CD4-positive, alpha-beta T cell treated with Interleukin-4 for 4 hours (primary cell): ENCODE measurements at regions not wholly inside any gene's neighbourhood (a gene's known extent, or its start where the extent isn't known, plus 50 kb on each side); places are given as distances from the start of the nearest gene placed in this dataset.

ENCODE experiments used
- DNase-seq: peaks from one replicate; pipeline ENCODE4 v3.0.0-alpha.2; 2020

- no peak for DNase-seq
These were observed 125.4 kb downstream of the SIK1 start for GRCh38 chr21:43301409-43302061.

GRCh38 chr21:43300496-43301408 lies 126.2 kb downstream of the SIK1 start:
- DNase-seq: no peak

- no peak for DNase-seq
These were observed 127.3 kb downstream of the SIK1 start for GRCh38 chr21:43299441-43300277.

GRCh38 chr21:43298546-43299440 lies 128.1 kb downstream of the SIK1 start:
- no peak for DNase-seq

- DNase-seq: no peak
These were observed 128.9 kb downstream of the SIK1 start for GRCh38 chr21:43297989-43298388.

DNA sequence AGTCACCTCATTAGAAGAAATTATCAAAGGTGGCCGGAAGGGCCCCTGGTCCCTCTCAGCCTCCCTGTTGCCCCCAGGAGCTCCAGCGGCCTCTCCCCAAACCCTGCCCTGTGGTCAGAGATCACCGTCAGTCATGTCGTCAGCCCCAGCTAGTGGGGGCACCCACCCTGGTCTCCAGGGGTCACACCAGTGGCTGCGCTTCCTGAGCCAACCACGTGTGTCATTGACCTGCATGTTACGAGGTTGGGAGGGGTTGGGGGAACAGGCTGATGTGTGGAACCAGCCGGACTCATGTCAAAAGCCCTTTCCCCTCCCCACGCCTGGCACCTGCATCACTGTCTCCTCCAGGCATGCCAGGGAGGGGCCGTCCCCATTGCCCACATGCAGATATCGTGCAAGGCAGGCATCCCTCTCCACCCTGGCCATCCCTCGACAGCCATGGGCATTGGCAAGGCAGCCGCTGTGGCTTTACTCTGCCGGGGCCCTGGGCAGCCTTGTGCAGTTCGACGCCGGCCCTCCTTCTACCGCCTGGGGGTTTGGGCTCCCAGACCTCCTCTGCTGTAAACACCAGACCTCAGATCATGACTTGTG lies 128.7 kb downstream of the CRYAA start:
- no peak for DNase-seq

DNA sequence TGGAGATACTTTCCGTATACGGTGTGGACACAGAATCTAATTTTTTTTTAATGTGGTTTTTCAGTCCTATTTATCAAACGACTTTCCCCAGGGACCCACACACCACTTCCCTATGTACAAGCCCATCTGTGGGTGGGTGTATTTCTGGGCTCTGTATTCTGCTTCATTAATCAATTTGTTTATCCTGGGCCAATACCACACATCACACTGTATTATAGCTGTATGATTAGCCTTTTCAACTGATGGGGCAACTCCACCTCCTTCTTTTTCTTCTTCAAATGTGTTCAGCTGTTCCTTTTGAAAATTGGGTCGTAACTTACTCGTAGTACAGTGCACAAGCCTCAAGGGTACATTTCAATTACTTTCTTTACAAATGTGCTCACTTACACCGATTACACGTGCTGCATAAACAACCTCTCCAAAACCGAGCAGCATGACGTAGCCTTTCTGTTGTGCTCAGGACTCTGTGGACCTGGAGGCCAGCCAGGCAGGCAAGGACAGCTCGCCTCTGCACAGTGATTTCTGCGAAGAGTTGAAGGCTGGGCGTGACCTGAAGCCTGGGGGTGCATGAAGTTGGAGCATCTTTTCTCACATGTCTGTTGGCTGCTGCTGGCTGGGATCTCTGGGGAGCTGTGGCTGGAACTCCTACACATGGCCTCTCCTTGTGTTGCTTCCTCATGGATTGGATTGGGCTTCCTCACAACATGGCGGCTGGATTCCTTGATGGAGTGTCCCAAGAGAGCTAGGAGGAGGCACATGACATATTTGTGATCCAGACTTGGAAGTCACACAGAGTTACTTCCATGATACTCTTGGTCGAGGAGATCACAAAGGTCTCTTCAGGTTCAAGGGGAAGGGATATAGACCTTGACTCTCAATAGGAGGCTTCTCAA lies 126.5 kb downstream of the CRYAA start:
- DNase-seq: no peak

DNA sequence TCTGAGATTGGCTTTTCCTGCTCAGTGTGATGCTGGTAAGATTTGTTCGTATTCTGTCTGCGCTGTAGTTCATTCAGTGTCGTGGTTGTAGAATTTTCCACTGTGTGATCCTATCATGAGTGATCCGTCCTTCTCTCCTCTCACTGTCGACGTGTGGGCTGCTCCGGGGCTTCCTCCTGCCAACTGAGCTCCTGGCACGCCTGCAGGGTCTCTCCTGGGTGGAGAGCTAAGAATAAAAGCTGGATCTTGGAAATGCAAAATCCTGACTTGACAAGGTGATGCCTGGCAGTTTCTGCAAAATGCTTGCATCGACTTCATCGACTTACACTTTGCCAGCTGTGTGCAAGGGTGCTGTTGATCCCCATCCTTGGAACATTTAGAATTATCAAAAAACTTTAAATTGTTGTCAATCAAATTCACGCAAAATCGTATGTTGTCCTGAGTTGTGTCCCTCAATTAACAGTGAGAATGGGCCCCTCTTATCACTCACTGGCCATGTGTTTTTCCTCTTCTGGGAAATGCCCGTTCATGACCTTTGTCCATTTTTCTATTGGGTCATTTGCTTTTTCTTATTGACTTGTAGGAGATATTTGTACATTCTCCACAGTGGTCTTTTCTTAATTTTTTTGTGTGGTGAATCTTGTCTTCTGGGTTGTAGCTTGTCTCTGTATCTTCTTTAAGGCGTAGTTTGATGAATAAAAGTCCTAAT lies 125.5 kb downstream of the CRYAA start:
- no peak for DNase-seq

GRCh38 chr21:43292866-43293142 lies 124.0 kb downstream of the CRYAA start:
- DNase-seq: no peak

DNA sequence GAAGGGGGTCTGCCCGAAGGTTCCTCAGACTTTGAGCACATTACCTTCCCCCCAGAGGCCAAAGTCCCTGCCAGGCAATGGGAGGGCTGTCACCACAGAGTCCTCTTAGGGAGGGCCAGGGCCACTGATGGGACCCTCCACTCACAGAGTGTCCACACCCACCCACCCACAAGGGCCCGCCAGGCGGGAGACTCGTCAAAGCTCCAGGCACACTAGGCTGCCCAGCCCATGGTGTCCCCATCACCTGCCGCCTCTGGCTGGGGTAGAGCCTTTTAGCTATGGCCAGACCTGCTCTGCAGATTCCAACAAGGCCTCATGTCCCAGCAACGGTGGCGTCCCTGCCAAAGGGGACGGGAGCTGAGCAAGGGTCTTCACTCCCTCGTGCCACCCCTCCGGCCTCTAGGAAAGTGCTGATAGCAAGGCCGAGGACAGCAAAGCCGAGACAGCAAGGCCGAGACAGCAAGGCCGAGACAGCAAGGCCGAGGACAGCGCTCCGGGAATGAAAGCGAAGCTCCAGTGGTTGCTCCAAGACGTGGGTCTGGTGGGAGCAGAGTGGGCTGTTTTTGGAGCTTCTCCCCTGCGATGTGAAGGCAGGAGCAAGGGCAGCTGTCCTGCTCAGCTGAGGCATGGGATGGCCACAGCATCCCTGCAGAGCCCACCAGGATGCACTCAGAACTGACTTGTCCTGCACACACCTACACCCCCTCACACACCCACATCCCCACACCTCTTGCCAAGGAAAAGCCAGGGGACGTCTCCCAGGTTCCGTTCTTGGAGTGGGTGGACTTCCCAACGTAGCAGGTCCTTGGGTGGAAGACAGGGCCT lies 123.4 kb downstream of the CRYAA start:
- no peak for DNase-seq

GRCh38 chr21:43291347-43291950 lies 122.6 kb downstream of the CRYAA start:
- no peak for DNase-seq

DNA sequence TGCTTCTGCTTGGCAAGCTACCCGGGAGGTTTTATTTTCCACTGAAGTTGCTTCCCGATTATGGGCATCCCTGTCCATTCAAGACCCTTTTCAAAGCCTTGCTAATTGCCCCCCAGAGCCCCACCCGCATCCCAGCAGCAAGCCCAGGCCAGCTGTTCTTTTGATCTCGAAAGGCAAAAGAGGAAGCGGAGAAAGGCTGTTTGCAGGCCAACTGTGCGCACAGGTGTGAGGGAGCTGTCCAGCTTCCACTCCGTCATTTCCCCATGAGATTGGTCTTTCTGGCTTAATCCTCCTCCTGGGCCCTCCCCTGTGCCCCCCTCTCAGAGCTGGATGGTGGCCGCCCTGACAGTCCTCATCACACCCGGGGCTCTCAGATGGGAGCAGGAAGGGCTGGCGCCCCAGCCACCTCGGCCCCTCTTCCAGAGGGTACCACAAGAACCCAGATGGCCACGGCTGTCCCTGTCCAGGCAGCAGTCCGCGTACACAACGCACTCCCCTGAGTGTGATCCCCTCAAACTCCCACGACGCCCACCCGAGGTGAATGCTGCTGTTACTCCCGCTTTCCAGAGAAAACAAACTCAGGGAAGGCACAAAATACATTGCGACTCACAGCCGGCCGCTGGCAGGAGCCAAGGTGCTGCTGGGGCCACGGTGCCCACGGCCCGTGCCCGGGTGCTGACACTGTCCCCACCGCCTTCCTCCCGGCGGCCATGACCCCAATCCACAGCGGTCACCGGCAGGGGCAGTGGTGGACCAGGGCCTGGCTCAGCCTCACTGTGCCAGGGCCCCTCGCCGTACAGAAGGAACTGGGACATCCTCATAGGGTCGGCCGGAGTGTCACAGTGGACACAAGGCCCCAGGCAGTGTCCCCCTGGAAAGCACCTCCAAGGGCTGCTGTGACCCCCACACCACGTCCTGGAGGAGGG lies 121.9 kb downstream of the CRYAA start:
- DNase-seq: no peak

GRCh38 chr21:43289966-43290365 lies 121.2 kb downstream of the CRYAA start:
- no peak for DNase-seq

GRCh38 chr21:43289442-43289841 lies 120.6 kb downstream of the CRYAA start:
- no peak for DNase-seq

- DNase-seq: no peak
These were observed 119.3 kb downstream of the CRYAA start for GRCh38 chr21:43287795-43288755.

GRCh38 chr21:43287111-43287760 lies 118.4 kb downstream of the CRYAA start:
- no peak for DNase-seq
